HL-60 (cell line): ENCODE measurements at regions not wholly inside any gene's neighbourhood (a gene's known extent, or its start where the extent isn't known, plus 50 kb on each side); places are given as distances from the start of the nearest gene placed in this dataset.

Experiments used
- CTCF ChIP-seq: IDR thresholded peaks from one replicate; pipeline ENCODE4 v1.5.1; 2011; ENCODE audit warnings: low read length, control low read depth, inconsistent platforms; ENCODE audit not compliant: insufficient read depth
- GABPA ChIP-seq: IDR thresholded peaks from 2 replicates; pipeline ENCODE4 v1.6.1; 2012; ENCODE audit warnings: low read depth
- SPI1 ChIP-seq: IDR thresholded peaks from 2 replicates; pipeline ENCODE4 v1.6.1; 2012; ENCODE audit warnings: low read depth, mild to moderate bottlenecking, borderline replicate concordance

- no peak for TF ChIP-seq CTCF
- TF ChIP-seq SPI1: no peak
- TF ChIP-seq GABPA: no peak
These were observed 999.4 kb upstream of the GJE1 start for GRCh38 chr6:141133346-141133745.
